ENCODE measurements at regions not wholly inside any gene's neighbourhood (a gene's known extent, or its start where the extent isn't known, plus 50 kb on each side); places are given as distances from the start of the nearest gene placed in this dataset.
"Not testable (repeated sequence)": the region's sequence is repeated elsewhere in the genome, so short reads cannot be mapped to it uniquely, and the experiment has no call there.

DNA sequence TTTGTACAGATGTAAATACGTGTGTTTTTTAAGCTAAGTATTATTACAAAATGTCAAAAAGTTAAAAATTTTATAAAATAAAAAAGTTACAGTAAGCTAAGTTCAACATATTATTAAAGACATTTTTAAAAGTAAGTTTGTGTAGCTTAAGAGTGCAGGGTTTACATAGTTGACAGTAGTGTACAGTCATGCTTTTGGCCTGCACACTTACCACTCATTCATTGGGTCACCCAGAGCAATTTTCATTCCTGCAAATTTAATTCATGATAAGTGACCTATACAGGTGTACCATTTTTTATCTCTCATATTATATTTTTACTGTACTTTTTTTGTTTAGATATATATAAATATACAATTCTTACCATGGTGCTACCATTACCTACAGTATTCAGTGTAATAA lies 769.9 kb upstream of the SLITRK6 start:
- intact Hi-C loops (cut with micrococcal nuclease) = no loop called here

DNA sequence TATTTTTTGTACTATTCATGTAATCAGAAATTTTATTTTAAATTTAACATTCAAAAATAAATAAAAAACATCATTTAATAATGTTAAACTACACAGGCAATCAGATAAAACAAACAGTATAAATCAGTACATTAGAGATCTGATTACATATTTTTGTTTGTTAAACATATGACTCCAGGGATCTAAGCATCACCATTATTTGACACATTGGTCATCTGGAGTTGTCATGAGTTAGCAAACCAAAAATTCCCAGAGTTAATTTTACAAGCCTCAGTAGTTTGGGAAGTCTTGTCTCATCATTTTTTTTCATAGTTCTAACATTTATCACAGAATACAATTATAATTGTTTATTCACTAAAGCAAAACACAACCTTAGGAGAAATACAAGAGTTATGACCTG lies 770.8 kb upstream of the SLITRK6 start:
- intact Hi-C loops (cut with micrococcal nuclease) = no loop called here

DNA sequence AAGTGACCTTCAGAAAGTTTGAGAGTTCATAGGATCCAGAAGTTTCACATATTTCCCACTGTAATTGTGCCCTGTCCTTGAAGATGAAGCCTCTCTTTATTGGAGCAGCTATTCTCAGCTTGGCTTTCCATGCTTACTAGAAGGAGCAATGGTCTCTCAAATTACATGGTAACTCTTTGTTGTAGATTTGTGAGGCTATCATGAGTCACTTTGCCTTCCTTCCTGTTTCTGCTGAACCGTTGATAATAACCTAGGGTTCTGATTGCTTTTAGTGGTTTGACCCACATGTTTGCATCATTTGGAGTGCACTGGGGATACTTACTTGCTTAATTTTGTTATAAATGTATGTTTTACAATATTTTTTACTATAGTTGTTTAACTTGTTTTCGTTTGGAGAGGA lies 772.9 kb upstream of the SLITRK6 start:
- intact Hi-C loops (cut with micrococcal nuclease) = no loop called here

DNA sequence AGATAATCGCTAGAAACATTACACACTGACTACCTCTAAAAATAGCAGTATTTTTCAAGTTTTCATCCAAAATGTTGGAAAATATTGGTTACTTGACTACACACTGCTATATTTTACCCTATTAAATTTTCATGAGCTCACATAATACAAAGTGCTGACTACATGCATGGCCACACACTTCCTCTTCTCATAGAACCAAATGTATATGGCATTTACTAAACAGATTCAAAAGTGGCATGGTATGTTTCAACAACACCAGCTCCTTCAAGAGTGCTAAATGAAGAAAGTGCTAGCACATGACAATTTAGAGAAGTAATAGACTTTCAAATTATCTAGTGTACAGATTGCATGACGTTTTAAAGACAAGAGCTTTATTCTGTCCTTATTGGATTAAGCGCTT lies 780.4 kb upstream of the SLITRK6 start:
- intact Hi-C loops (cut with micrococcal nuclease) = no loop called here

DNA sequence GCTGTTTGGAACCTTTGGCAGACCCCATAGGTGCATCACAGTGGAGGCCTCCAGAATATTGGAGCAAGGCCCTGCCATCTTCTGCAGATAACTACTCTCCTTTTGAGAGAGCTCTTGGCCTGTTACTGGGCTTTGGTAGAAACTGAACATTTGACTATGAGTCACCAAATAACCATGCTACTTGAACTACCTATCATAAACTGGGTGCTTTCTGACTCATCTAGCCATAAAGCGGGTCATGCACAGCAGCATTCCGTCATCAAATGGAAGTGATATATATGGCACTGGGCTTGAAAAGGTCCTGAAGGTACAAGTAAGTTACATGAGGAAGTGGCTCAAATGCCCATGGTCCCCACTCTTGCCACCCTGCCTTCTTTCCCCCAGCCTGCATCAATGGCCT lies 782.5 kb upstream of the SLITRK6 start:
- intact Hi-C loops (cut with micrococcal nuclease) = no loop called here

DNA sequence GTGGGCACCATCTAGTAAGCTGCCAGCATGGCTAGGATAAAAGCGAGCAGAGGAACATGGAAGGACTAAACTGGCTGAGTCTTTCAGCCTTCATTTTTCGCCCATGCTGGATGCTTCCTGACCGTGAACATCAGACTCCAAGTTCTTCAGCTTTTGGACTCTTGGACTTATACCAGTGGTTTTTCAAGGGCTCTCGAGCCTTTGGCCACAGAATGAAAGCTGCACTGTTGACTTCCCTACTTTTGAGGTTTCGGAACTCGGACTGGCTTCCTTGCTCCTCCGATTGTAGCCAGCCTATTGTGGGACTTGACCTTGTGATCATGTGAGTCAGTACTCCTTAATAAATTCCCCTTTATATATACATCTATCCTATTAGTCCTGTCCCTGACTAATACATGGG lies 785.1 kb upstream of the SLITRK6 start:
- intact Hi-C loops (cut with micrococcal nuclease) = no loop called here

DNA sequence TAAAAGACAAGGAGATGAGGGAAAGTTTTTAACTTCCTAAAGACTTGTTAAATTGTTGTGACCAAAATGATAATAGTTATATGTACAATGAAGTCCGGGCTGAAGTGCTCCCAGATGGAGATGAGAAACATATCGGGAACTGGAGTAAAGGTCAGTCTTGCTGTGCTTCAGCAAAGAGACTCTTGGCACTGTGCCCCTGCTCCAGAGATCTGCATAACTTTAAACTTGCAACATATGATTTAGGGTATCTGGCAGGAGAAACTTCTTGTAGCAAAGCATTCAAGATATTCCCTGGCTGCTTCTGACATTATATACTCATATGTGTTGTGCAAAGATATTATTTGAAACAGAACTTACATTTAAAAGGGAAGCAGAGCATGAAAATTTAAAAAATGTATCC lies 786.6 kb upstream of the SLITRK6 start:
- intact Hi-C loops (cut with micrococcal nuclease) = no loop called here

GRCh38 chr13:86591862-86592261 lies 792.6 kb upstream of the SLITRK6 start:
- intact Hi-C loops (cut with micrococcal nuclease) = no loop called here

DNA sequence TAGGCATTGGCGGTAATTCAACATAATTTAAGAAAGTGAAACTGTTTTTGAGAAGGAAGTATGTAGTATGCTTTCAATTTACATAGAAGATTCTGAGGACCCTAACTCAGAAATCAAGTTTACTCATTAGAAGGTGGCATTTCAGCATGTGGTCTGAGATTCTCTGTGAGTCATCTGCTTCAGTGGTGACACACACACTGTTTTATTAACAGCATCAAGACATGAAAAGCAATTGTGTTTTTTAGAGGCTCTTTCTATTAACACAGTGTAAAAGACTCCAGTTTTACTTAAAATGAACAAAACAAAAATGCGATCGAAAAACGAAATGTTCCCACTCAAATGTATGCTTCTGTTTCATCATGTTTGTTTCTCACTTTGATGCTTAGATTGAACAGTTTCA lies 802.1 kb upstream of the SLITRK6 start:
- intact Hi-C loops (cut with micrococcal nuclease) = no loop called here

DNA sequence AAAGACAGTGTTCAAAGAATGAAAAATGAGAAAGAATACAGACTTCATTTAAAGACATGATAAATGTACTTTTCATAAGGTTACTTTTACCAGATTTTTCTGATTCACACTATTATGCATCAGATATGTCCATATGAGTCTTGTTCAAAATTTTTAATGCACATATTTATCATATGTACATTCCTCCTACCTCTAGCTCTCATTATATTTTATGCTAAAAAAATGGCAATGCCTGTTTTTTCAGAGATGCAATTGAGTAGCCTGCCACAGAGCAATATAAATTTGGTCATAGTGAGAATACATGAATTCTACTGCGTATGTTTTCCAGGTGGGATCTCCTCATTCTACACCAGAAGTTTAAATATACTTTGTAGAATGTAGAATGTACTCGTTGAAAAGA lies 807.0 kb upstream of the SLITRK6 start:
- intact Hi-C loops (cut with micrococcal nuclease) = no loop called here

- intact Hi-C loops (cut with micrococcal nuclease) = no loop called here
These were observed 809.5 kb upstream of the SLITRK6 start for GRCh38 chr13:86608701-86609100.

- intact Hi-C loops (cut with micrococcal nuclease) = no loop called here
These were observed 834.1 kb upstream of the SLITRK6 start for GRCh38 chr13:86633346-86633745.

DNA sequence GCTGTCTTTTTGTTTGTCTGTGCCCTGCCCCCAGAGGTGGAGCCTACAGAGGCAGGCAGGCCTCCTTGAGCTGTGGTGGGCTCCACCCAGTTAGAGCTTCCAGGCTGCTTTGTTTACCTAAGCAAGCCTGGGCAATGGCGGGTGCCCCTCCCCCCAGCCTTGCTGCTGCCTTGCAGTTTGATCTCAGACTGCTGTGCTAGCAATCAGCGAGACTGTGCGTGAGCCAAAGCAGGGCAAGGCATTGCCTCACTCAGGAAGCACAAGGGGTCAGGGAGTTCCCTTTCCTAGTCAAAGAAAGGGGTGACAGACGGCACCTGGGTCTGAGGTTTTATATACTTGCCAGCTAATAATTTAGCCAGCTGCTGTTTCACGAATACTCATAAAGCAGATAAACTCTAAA lies 852.0 kb upstream of the SLITRK6 start:
- intact Hi-C loops (cut with micrococcal nuclease) = not testable (repeated sequence)

DNA sequence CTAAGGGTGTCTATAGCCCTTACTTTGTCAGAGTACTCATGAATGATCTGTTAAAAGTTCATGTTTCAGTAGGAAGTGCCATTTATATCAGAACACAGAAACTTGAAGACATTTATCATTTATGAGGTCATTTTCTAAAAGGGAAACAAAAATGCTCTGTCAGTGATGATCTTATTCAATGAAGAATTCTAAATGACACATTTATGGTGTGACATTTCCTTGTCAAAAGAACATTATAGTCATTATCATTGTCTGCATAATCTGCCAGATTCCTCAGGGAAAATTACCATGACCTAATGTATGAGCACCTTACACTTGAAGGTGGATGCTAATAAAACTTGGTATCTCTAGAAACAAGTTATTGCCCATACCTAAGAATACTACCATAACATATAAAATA lies 853.8 kb upstream of the SLITRK6 start:
- intact Hi-C loops (cut with micrococcal nuclease) = no loop called here

DNA sequence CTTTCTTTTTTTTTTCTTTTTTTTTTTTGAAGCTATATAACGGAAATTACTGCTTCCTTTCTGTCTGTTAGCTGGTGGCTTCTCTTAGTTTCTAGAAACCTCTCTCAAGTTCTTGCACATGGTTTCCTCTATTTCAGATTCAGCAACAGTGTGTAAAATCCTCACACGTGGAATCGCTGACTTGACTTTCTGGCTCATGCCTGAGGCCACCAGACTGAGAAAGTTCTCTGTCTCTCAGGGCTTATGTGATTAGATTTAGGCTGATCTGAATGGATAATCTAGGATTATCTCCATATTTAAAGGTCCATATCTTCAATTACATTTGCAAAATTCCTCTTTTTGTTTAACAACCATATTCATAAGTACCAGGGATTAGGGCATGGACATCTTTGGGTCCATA lies 856.3 kb upstream of the SLITRK6 start:
- intact Hi-C loops (cut with micrococcal nuclease) = no loop called here

DNA sequence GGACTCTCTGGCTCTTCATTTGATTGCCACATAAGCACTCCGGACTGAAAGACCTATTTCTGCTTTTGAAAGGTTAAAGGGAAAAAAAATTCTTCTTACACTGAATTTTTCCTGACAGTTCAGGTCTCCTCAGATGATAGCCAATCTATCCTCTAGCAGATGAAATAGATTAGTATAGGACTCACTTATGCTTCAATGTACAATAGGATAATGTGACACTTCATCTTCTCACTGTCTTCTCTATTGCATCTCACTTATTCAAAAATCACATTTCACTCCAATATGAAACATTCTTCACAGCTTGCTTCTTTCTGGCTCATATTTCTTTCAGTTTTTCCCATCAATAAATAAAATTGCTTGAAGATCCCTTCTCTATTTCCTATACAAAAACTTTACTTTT lies 860.9 kb upstream of the SLITRK6 start:
- intact Hi-C loops (cut with micrococcal nuclease) = no loop called here

GRCh38 chr13:86665842-86666241 lies 866.6 kb upstream of the SLITRK6 start:
- intact Hi-C loops (cut with micrococcal nuclease) = no loop called here

DNA sequence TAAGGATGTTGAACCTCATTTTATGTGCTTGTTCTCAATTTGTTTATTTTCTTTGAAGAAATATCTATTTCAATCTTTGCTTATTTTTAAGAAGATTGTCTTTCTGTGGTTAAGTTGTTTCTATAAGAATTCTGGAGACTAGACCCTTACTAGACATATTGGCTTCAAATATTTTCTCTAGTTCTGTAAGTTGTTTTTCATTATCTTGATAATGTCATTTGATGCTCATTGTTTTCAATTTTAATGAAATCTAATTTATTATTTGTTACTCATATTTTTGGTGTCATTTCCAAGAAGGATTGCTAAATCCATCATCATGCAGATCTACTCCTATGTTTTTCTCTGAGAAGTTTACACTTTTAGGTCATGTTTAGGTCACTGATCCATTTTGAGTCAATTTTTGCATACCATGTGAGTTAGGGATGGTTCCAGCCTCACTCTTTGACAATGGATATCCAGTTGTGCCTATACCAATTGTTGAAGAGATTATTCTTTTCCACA lies 874.8 kb upstream of the SLITRK6 start:
- intact Hi-C loops (cut with micrococcal nuclease) = no loop called here

DNA sequence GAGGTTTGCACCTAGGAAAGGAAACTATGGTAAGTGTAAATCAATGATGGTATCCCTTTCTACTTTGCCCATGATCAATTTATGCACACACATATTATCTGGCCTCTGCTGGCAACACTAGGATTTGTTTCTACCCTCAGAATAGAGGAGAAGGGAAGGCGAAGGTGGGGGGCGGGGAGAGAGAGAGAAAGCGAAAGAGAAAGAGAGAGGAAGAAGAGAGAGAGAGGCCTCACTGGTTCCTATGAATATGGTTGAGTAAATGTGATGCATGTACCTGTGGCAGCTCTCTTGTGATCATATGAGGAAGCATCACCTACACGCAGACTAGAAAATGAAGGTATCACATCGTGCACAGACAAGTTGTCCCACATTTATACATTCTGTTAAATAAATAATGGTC lies 882.0 kb upstream of the SLITRK6 start:
- intact Hi-C loops (cut with micrococcal nuclease) = no loop called here

DNA sequence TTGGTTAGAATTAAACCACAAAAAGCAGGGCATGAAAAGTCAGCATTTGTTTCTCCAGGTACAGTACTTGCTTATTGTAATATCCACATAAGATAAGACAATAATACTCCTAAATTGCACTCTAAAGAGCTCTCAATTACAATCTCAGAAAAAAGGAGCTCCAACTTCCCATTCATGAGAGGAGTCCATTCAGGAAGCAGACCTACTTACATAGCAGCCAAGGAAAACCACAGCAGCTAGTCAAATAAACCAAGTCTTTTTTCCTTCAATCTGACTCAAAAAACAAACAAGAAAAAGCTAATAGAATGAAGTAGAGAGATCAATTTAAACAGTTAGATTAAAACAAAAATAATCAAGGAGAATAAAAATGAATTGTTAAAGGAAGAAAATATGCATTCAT lies 885.2 kb upstream of the SLITRK6 start:
- intact Hi-C loops (cut with micrococcal nuclease) = no loop called here

DNA sequence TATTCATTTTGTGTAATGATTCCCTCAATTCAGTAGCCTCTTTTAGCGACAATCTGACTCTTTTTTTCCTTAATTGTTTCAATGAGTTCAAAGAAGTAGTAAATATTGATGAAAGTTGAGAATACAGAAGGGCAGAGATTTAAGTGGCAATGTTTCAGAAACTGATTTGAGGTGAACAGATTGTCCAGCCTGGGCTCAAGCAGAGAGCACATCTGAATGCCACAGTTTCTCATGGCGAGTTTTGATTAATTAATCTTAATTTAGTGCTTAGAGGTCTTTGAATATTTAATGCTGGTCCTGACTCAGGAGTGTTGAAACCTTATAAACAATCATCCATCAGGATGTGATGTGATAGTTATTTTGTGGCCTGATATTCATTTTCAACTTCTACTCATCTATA lies 890.7 kb upstream of the SLITRK6 start:
- intact Hi-C loops (cut with micrococcal nuclease) = no loop called here

DNA sequence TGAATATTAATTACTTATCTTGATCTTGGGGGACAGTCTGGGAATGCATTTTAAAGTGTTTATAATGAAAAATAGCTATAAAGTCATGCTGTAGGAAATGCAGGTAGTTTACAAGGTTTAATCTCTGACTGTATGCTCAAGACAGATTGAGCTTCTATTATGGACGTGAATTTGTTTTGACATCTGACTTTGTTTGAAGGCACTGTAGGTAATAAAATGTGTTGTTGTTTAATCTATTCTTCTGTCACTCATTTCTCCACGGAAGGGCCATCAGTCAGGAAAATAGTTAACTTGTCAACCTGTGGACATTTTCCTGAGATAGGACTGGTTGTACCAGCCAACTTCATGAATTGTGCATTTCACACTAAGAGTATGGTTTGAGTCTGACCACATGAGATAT lies 893.1 kb upstream of the SLITRK6 start:
- intact Hi-C loops (cut with micrococcal nuclease) = no loop called here

DNA sequence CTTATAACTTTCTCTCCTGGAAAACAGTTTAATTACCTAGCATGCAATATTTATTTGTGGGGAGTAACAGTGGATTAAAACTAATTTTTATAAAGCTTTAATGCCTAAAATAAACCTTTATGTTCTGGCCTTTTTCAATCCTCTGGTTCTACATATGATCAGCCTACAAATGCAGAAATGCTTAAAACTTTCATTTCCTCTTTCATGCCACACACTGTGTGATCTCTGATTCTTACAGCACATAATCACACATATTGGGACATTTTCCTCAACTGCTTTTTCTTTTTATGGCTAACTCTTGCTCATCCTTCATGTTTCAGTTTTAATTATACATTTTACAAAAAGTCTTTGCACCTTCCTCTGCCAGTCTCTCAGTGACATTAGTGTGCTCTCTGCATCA lies 910.8 kb upstream of the SLITRK6 start:
- intact Hi-C loops (cut with micrococcal nuclease) = no loop called here

DNA sequence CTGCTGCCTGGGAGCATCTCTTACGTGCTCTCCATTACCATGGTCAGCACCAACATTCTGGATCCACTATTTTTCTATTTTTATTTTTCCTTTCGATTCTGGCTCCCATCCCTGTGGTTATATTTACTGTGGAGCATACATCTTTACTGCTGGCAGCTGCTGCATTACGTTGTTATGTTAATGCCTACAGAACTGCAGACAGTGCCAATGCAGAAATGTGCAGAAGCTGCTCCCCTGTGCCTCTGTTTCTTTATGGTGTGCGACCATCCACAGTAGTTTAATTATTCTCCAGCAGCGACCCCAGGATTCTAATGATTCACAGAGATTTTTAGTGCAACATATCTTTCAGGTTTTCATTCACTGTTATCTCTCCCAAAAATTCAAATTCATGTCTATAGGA lies 911.7 kb upstream of the SLITRK6 start:
- intact Hi-C loops (cut with micrococcal nuclease) = no loop called here
